ENCODE measurements at regions not wholly inside any gene's neighbourhood (a gene's known extent, or its start where the extent isn't known, plus 50 kb on each side); places are given as distances from the start of the nearest gene placed in this dataset.
"Not testable (repeated sequence)": the region's sequence is repeated elsewhere in the genome, so short reads cannot be mapped to it uniquely, and the experiment has no call there.

DNA sequence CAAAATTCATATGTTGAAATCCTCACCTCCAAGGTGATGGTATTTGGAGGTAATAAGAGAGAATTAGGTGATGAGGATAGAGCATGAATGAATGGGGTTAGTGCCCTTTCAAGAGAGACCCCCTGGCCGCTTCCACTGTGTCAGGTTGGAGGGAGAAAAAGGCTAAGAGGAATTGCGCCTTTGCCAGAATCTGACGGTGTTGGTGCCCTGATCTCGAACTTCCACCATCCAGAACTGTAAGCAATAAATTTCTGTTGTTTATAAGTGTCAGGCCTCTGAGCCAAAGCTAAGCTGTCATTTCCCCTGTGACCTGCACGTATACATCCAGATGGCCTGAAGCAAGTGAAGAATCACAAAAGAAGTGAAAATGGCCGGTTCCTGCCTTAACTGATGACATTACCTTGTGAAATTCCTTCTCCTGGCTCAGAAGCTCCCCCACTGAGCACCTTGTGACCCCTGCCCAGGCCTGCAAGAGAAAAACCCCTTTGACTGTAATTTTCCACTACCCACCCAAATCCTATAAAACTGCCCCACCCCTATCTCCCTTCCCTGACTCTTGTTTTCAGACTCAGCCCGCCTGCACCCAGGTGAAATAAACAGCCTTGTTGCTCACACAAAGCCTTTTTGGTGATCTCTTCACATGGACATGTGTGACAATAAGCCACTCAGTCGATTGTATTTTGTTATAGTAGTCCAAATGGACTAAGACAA, 878.9 kb upstream of the GOT2 start:
- H2AFZ ChIP-seq (ENCODE audit: low read depth, low read length); H4K20me1 ChIP-seq (replicated peaks; ENCODE audit: control insufficient read depth, insufficient read depth, low read length); H3K27ac ChIP-seq (ENCODE audit: extremely low read depth, low read depth, low read length); H3K9me1 ChIP-seq (ENCODE audit: control insufficient read depth, insufficient read depth, low read length); intact Hi-C loops (cut with micrococcal nuclease); H3K4me2 ChIP-seq (ENCODE audit: insufficient read depth, low read length); POLR2A ChIA-PET; H3K9me3 ChIP-seq (replicated peaks; ENCODE audit: control insufficient read depth, insufficient read depth, low read depth, low read length); H3K36me3 ChIP-seq (ENCODE audit: control insufficient read depth, insufficient read depth, low read length); H3K9ac ChIP-seq (ENCODE audit: insufficient read depth in 1 of 2, low read depth in 2 of 2, low read length in 2 of 2); DNase-seq (ENCODE audit: extremely low read depth in 1 of 4, low spot score in 3 of 4); BruUV-seq (replicated peaks); ATAC-seq; H3K4me1 ChIP-seq (replicated peaks in 1 of 2; ENCODE audit: control insufficient read depth in 2 of 2, insufficient read depth in 2 of 2, low read length in 2 of 2); CTCF ChIA-PET (ENCODE audit: low intra/inter-chr PET ratio); H3K27me3 ChIP-seq (ENCODE audit: control insufficient read depth in 2 of 2, insufficient read depth in 2 of 2, low read length in 2 of 2); H3K4me3 ChIP-seq; FAIRE-seq; H3K79me2 ChIP-seq (ENCODE audit: control insufficient read depth, insufficient read depth, low read length); in situ Hi-C loops (cut with MboI): not testable (repeated sequence)
- WGBS (ENCODE audit: insufficient coverage, low coverage, missing lambda C conversion rate): 1% methylated on average over 7 of the region's 8 CpGs

DNA sequence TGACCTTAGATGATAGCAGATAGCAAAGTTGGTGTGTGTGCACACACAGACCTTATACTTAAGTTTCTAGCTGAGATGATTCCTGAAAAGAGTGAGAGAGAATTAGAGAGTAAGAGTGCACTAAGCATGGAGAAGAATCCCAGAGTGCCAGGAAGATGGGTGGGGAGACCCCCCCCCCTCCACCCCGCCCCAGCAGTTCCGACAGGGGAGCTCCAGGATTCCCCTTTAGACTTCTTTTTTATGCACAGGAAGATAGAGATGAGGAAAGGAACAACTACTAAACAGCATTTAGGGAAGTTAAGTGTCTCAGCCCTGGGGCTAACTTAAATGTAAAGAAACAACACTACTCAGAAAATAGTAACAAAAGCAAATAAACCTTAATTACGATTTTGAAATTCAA, 878.0 kb upstream of the GOT2 start:
- BruUV-seq (replicated peaks): no TSS peak
- in situ Hi-C loops (cut with MboI): no loop called here

More for the DNA sequence above, 878.0 kb upstream of the GOT2 start:
- 0% methylated on average over 3 of the region's 3 CpGs for WGBS (ENCODE audit: insufficient coverage, low coverage, missing lambda C conversion rate)
- DNase-seq (ENCODE audit: extremely low read depth in 1 of 4, low spot score in 3 of 4): no peak
- Histone ChIP-seq H3K4me1 (replicated peaks in 1 of 2; ENCODE audit: control insufficient read depth in 2 of 2, insufficient read depth in 2 of 2, low read length in 2 of 2) (no peaks in the 10 kb centered on the region), H3K4me2 (ENCODE audit: insufficient read depth, low read length) (no peak overlapping the region), H3K9ac (ENCODE audit: insufficient read depth in 1 of 2, low read depth in 2 of 2, low read length in 2 of 2) (no peak overlapping the region), H4K20me1 (replicated peaks; ENCODE audit: control insufficient read depth, insufficient read depth, low read length) (no peaks in the 10 kb centered on the region), H3K36me3 (ENCODE audit: control insufficient read depth, insufficient read depth, low read length) (no peaks in the 10 kb centered on the region), H3K27ac (ENCODE audit: extremely low read depth, low read depth, low read length) (no peak overlapping the region), H3K9me3 (replicated peaks; ENCODE audit: control insufficient read depth, insufficient read depth, low read depth, low read length) (no peaks in the 10 kb centered on the region), H3K4me3 (no peak overlapping the region), H3K9me1 (ENCODE audit: control insufficient read depth, insufficient read depth, low read length) (no peaks in the 10 kb centered on the region), H3K27me3 (ENCODE audit: control insufficient read depth in 2 of 2, insufficient read depth in 2 of 2, low read length in 2 of 2) (no peaks in the 10 kb centered on the region), H3K79me2 (ENCODE audit: control insufficient read depth, insufficient read depth, low read length) (no peaks in the 10 kb centered on the region), H2AFZ (ENCODE audit: low read depth, low read length) (no peak overlapping the region)
- ATAC-seq: no peak
- intact Hi-C loops (cut with micrococcal nuclease): no loop called here
- no peak for FAIRE-seq
- TF ChIP-seq ETV1 (tag; conservative IDR thresholded peaks at IDR 0.05; ENCODE audit: low read depth) (no peak), ARNT (IDR thresholded peaks at IDR 0.05) (no peak), ZNF224 (CRISPR knock-in tag; IDR thresholded peaks at IDR 0.05) (no peak), ZNF41 (CRISPR knock-in tag; conservative IDR thresholded peaks at IDR 0.05) (no peak), ZNF57 (CRISPR knock-in tag; IDR thresholded peaks at IDR 0.05) (no peak), NFE2 (IDR thresholded peaks at IDR 0.05; ENCODE audit: low read depth) (no peak), RBM39 (optimal IDR thresholded peaks at IDR 0.05; ENCODE audit: low read depth, low read length) (no peak), ZNF24 (IDR thresholded peaks at IDR 0.05) (no peak), HDAC1 (IDR thresholded peaks at IDR 0.05) (no peak), NR2F6 (CRISPR knock-in tag; IDR thresholded peaks at IDR 0.05) (no peak), ZNF589 (CRISPR knock-in tag; IDR thresholded peaks at IDR 0.05; ENCODE audit: low read depth) (no peak), ARID1B (IDR thresholded peaks at IDR 0.05) (no peak)
- TF ChIP-seq, protein P1, sequence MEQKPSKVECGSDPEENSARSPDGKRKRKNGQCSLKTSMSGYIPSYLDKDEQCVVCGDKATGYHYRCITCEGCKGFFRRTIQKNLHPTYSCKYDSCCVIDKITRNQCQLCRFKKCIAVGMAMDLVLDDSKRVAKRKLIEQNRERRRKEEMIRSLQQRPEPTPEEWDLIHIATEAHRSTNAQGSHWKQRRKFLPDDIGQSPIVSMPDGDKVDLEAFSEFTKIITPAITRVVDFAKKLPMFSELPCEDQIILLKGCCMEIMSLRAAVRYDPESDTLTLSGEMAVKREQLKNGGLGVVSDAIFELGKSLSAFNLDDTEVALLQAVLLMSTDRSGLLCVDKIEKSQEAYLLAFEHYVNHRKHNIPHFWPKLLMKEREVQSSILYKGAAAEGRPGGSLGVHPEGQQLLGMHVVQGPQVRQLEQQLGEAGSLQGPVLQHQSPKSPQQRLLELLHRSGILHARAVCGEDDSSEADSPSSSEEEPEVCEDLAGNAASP (IDR thresholded peaks at IDR 0.05): no peak
- TF ChIP-seq, protein P2, sequence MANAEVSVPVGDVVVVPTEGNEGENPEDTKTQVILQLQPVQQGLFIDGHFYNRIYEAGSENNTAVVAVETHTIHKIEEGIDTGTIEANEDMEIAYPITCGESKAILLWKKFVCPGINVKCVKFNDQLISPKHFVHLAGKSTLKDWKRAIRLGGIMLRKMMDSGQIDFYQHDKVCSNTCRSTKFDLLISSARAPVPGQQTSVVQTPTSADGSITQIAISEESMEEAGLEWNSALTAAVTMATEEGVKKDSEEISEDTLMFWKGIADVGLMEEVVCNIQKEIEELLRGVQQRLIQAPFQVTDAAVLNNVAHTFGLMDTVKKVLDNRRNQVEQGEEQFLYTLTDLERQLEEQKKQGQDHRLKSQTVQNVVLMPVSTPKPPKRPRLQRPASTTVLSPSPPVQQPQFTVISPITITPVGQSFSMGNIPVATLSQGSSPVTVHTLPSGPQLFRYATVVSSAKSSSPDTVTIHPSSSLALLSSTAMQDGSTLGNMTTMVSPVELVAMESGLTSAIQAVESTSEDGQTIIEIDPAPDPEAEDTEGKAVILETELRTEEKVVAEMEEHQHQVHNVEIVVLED (CRISPR knock-in tag; IDR thresholded peaks at IDR 0.05): no peak
- ChIA-PET POLR2A (no interaction called here), CTCF (ENCODE audit: low intra/inter-chr PET ratio) (no interaction called here)
